GM18502 (cell line): ENCODE measurements at regions not wholly inside any gene's neighbourhood (a gene's known extent, or its start where the extent isn't known, plus 50 kb on each side); places are given as distances from the start of the nearest gene placed in this dataset.
"Not testable (repeated sequence)": the region's sequence is repeated elsewhere in the genome, so short reads cannot be mapped to it uniquely, and the experiment has no call there.

Experiments used
- ATAC-seq: cut with Tn5 transposase; IDR thresholded peaks from one replicate; pipeline ENCODE4 v1.9.1; 2021; ENCODE audit warnings: mild to moderate bottlenecking; ENCODE audit not compliant: unreplicated experiment, poor library complexity

GRCh38 chr1:121517586-121518230, 332.9 kb downstream of the SRGAP2C start:
- no peak for ATAC-seq

GRCh38 chr1:121518726-121519041, 333.9 kb downstream of the SRGAP2C start:
- no peak for ATAC-seq

- no peak for ATAC-seq
Measured at GRCh38 chr1:121519042-121519755, 334.4 kb downstream of the SRGAP2C start.

- not testable (repeated sequence) for ATAC-seq
Measured at GRCh38 chr1:121519756-121520286, 335.0 kb downstream of the SRGAP2C start.

- ATAC-seq: no peak
Measured at GRCh38 chr1:121522061-121522759, 337.4 kb downstream of the SRGAP2C start.

GRCh38 chr1:121523112-121523511, 338.3 kb downstream of the SRGAP2C start:
- not testable (repeated sequence) for ATAC-seq

- ATAC-seq: no peak
Measured at GRCh38 chr1:121525355-121525754, 340.6 kb downstream of the SRGAP2C start.

- ATAC-seq: not testable (repeated sequence)
Measured at GRCh38 chr1:121528958-121529357, 344.2 kb downstream of the SRGAP2C start.

- not testable (repeated sequence) for ATAC-seq
Measured at GRCh38 chr1:121530026-121530425, 345.3 kb downstream of the SRGAP2C start.

- not testable (repeated sequence) for ATAC-seq
Measured at GRCh38 chr1:121531747-121532146, 347.0 kb downstream of the SRGAP2C start.

GRCh38 chr1:121538148-121538547, 353.4 kb downstream of the SRGAP2C start:
- not testable (repeated sequence) for ATAC-seq

GRCh38 chr1:121538943-121539575, 354.3 kb downstream of the SRGAP2C start:
- ATAC-seq: no peak

GRCh38 chr1:121543988-121544387, 359.2 kb downstream of the SRGAP2C start:
- ATAC-seq: not testable (repeated sequence)

GRCh38 chr1:121544500-121544899, 359.7 kb downstream of the SRGAP2C start:
- ATAC-seq: no peak

- ATAC-seq: not testable (repeated sequence)
Measured at GRCh38 chr1:121545899-121546298, 361.1 kb downstream of the SRGAP2C start.

GRCh38 chr1:121546830-121547591, 362.2 kb downstream of the SRGAP2C start:
- no peak for ATAC-seq

GRCh38 chr1:121547726-121548125, 363.0 kb downstream of the SRGAP2C start:
- ATAC-seq: not testable (repeated sequence)

GRCh38 chr1:121550817-121551216, 366.0 kb downstream of the SRGAP2C start:
- ATAC-seq: not testable (repeated sequence)

- not testable (repeated sequence) for ATAC-seq
Measured at GRCh38 chr1:121551491-121551890, 366.7 kb downstream of the SRGAP2C start.

GRCh38 chr1:121556560-121556959, 371.8 kb downstream of the SRGAP2C start:
- ATAC-seq: not testable (repeated sequence)
